ENCODE measurements at regions not wholly inside any gene's neighbourhood (a gene's known extent, or its start where the extent isn't known, plus 50 kb on each side); places are given as distances from the start of the nearest gene placed in this dataset.

DNA sequence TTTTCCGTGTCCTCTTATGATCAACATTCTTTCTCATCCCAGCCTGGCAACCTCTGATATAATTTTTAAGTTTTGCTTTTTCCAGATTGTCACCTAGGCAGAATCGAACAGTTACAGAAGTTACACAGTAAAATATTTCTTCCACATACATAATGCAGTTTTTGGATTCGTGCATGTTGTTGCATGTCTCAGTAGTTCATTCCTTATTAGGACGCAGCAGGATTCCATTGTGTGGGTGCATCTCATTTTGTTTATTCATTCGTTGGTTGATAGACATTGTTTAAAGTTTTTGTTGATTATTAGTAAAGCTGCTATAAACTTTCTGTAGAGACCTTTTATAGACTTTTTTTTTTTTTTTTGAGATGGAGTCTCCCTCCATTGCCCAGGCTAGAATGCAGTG lies 284.3 kb upstream of the FERMT1 start:
- intact Hi-C loops (cut with micrococcal nuclease; ENCODE audit: unreplicated experiment) = no loop called here
- no peak overlapping the region for H3K27ac Mint-ChIP-seq (ENCODE audit: unreplicated experiment)
- Histone ChIP-seq H3K4me3 (ENCODE audit: low read depth, low read length) (no peak overlapping the region), H3K9me3 (peaks cover 3% of the 10 kb centered on the region; the same call in 1 of the 2 replicates), H3K27me3 (replicated peaks; ENCODE audit: control insufficient read depth, insufficient read depth, low read length) (no peaks in the 10 kb centered on the region), H3K4me1 (no peaks in the 10 kb centered on the region), H3K36me3 (ENCODE audit: control insufficient read depth, insufficient read depth, low read length) (no peaks in the 10 kb centered on the region)
- BruUV-seq (replicated peaks) = no TSS peak
- ChIA-PET CTCF (no interaction called here), POLR2A (no interaction called here)
- no peak overlapping the region for H3K4me3 Mint-ChIP-seq (ENCODE audit: unreplicated experiment)
- TF ChIP-seq, protein P1, sequence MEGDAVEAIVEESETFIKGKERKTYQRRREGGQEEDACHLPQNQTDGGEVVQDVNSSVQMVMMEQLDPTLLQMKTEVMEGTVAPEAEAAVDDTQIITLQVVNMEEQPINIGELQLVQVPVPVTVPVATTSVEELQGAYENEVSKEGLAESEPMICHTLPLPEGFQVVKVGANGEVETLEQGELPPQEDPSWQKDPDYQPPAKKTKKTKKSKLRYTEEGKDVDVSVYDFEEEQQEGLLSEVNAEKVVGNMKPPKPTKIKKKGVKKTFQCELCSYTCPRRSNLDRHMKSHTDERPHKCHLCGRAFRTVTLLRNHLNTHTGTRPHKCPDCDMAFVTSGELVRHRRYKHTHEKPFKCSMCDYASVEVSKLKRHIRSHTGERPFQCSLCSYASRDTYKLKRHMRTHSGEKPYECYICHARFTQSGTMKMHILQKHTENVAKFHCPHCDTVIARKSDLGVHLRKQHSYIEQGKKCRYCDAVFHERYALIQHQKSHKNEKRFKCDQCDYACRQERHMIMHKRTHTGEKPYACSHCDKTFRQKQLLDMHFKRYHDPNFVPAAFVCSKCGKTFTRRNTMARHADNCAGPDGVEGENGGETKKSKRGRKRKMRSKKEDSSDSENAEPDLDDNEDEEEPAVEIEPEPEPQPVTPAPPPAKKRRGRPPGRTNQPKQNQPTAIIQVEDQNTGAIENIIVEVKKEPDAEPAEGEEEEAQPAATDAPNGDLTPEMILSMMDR (IDR thresholded peaks at IDR 0.05; ENCODE audit: insufficient read depth in 1 of 2, low read depth in 1 of 2, low read length in 1 of 2, severe bottlenecking in 1 of 2, unreplicated experiment in 1 of 2) = no peak
- no peaks in the 10 kb centered on the region for H3K4me1 Mint-ChIP-seq (ENCODE audit: low read depth, unreplicated experiment)
- DNase-seq = no peak
- no peaks in the 10 kb centered on the region for H3K36me3 Mint-ChIP-seq (ENCODE audit: insufficient read depth, unreplicated experiment)
- H3K27me3 Mint-ChIP-seq (ENCODE audit: insufficient read depth, unreplicated experiment) = peaks cover 9% of the 10 kb centered on the region
- no peaks in the 10 kb centered on the region for H3K9me3 Mint-ChIP-seq (ENCODE audit: unreplicated experiment)

DNA sequence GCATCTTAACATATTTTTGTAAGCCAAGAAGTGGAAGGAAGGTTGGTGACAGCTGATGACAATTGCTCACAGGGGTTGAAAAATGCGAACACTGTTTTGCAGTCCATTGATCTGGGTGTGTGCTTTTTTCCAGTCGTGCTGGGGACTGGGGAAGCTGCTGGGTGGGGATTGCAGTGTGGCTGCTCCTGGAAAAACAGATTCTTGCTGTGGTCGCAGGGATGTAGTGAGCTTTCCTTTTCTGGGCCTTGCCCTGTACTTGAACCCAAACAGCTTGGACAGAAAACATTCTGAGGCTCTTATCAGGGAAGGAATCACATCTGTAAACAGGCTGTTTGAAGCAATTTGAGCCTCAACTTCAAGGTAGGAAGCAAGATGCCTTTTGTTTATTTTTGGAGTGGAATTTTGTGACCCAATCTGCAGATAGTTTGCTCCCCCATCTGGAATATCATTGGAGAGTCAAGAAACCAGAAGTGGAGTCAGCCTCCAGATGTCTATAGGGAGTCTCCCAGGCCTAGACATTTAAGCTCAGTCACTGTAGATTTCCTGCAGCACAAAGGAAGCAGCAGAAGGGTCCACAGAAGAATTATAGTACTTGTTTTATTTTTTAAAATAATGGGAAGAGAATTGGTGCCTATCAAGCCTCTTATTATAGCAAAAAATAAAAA lies 279.2 kb upstream of the FERMT1 start:
- H3K27me3 Mint-ChIP-seq (ENCODE audit: insufficient read depth, unreplicated experiment) = peaks cover 1% of the 10 kb centered on the region
- no peaks in the 10 kb centered on the region for H3K9me3 Mint-ChIP-seq (ENCODE audit: unreplicated experiment)
- ChIA-PET POLR2A (no interaction called here), CTCF (no interaction called here)
- Histone ChIP-seq H3K27me3 (replicated peaks; ENCODE audit: control insufficient read depth, insufficient read depth, low read length) (no peaks in the 10 kb centered on the region), H3K36me3 (ENCODE audit: control insufficient read depth, insufficient read depth, low read length) (no peaks in the 10 kb centered on the region), H3K9me3 (peaks cover 3% of the 10 kb centered on the region; the same call in 1 of the 2 replicates), H3K4me1 (peaks cover 5% of the 10 kb centered on the region; the same call in 1 of the 2 replicates), H3K4me3 (ENCODE audit: low read depth, low read length) (no peak overlapping the region)
- H3K4me3 Mint-ChIP-seq (ENCODE audit: unreplicated experiment) = no peak overlapping the region
- H3K36me3 Mint-ChIP-seq (ENCODE audit: insufficient read depth, unreplicated experiment) = no peaks in the 10 kb centered on the region
- no peak for DNase-seq
- TF ChIP-seq, protein P1 (IDR thresholded peaks at IDR 0.05; ENCODE audit: insufficient read depth in 1 of 2, low read depth in 1 of 2, low read length in 1 of 2, severe bottlenecking in 1 of 2, unreplicated experiment in 1 of 2) = no peak
- no peak overlapping the region for H3K27ac Mint-ChIP-seq (ENCODE audit: unreplicated experiment)
- no TSS peak for BruUV-seq (replicated peaks)
- peaks cover 9% of the 10 kb centered on the region for H3K4me1 Mint-ChIP-seq (ENCODE audit: low read depth, unreplicated experiment)
- intact Hi-C loops (cut with micrococcal nuclease; ENCODE audit: unreplicated experiment) = no loop called here

GRCh38 chr20:6397115-6397514 lies 274.3 kb upstream of the FERMT1 start:
- ChIA-PET POLR2A (no interaction called here), CTCF (interaction anchor here (1.5 kb wide), 1 partner anchor 15 kb away, joined by 6 read pairs; no protein-coding TSS in a partner anchor)
- no peak overlapping the region for H3K27ac Mint-ChIP-seq (ENCODE audit: unreplicated experiment)
- Histone ChIP-seq H3K36me3 (ENCODE audit: control insufficient read depth, insufficient read depth, low read length) (no peaks in the 10 kb centered on the region), H3K4me3 (ENCODE audit: low read depth, low read length) (no peak overlapping the region), H3K27me3 (replicated peaks; ENCODE audit: control insufficient read depth, insufficient read depth, low read length) (0 out of 2 replicates have a peak, but pooled peaks cover 1% of the 10 kb centered on the region), H3K4me1 (peaks cover 5% of the 10 kb centered on the region; the same call in 1 of the 2 replicates), H3K9me3 (no peaks in the 10 kb centered on the region)
- DNase-seq = no peak
- no peak overlapping the region for H3K4me3 Mint-ChIP-seq (ENCODE audit: unreplicated experiment)
- H3K9me3 Mint-ChIP-seq (ENCODE audit: unreplicated experiment) = no peaks in the 10 kb centered on the region
- H3K27me3 Mint-ChIP-seq (ENCODE audit: insufficient read depth, unreplicated experiment) = peaks cover 2% of the 10 kb centered on the region
- peaks cover 9% of the 10 kb centered on the region for H3K4me1 Mint-ChIP-seq (ENCODE audit: low read depth, unreplicated experiment)
- intact Hi-C loops (cut with micrococcal nuclease; ENCODE audit: unreplicated experiment) = no loop called here
- H3K36me3 Mint-ChIP-seq (ENCODE audit: insufficient read depth, unreplicated experiment) = no peaks in the 10 kb centered on the region
- TF ChIP-seq, protein P1 (IDR thresholded peaks at IDR 0.05; ENCODE audit: insufficient read depth in 1 of 2, low read depth in 1 of 2, low read length in 1 of 2, severe bottlenecking in 1 of 2, unreplicated experiment in 1 of 2) = no peak
- no TSS peak for BruUV-seq (replicated peaks)
